ENCODE measurements at regions not wholly inside any gene's neighbourhood (a gene's known extent, or its start where the extent isn't known, plus 50 kb on each side); places are given as distances from the start of the nearest gene placed in this dataset.
"Not testable (repeated sequence)": the region's sequence is repeated elsewhere in the genome, so short reads cannot be mapped to it uniquely, and the experiment has no call there.

DNA sequence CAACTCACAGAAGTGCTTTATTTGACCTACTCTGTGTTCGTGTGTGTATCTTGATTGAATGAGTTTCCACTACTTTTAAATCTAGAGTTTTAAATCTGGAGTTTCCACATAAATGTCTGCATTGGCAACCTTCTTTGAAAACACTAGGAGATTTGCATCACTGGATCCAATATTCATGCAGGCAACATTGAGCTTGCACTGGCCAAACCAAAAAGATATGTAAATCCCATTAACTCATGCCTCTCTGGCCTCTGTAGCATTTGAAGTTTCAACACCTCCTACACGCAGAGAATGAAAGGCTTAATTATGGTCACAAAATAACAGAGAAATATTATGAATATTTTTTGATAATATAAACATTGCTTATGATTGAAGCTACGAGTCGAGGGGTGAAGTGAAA, 178.6 kb downstream of the DUSP6 start:
- no peak for DNase-seq (ENCODE audit: low read depth)
- in situ Hi-C loops (cut with HindIII; ENCODE audit: low pct_unique_long_range_greater_than_20kb, low sequenced_read_pairs) = no loop called here

DNA sequence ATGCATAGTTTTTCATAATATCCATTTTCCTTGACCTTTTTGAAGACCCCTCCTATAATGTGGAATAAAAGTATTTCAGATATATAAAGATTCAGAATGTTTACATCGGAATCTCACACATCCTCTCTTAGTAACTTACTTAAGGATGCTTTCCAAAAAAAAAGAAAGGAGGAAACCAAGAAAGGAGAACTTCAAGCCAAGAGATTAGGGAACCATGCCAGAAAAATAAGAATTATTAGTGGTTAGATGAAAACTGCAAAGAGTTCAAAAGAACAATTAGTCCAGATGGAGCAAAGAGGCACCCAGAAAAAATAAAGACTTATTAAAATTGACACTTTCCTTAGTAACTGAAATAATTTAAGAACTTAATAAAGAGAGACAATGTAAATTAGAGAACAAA, 179.2 kb downstream of the DUSP6 start:
- DNase-seq (ENCODE audit: low read depth) = no peak
- in situ Hi-C loops (cut with HindIII; ENCODE audit: low pct_unique_long_range_greater_than_20kb, low sequenced_read_pairs) = no loop called here

- in situ Hi-C loops (cut with HindIII; ENCODE audit: low pct_unique_long_range_greater_than_20kb, low sequenced_read_pairs) = no loop called here
- no peak for DNase-seq (ENCODE audit: low read depth)
These were observed 180.1 kb downstream of the DUSP6 start for GRCh38 chr12:89172224-89172623.

DNA sequence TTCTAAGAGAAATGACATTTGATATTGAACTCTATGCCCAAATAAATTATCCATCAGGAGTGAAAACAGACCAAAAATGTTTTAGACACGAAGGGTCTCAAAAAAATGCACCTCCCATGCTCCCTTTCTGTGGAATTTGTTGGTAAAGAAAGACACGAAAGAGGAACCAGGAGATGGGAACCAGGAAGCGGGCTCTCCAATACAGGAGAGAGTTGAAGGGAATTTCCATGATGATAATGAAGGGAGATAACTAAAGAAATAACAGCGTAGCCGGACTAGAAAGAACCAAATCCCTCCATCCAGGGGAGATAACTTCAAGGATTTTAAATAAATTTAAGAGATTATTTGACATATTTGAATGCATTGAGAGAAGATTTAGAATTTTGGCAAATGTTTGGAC, 183.0 kb downstream of the DUSP6 start:
- in situ Hi-C loops (cut with HindIII; ENCODE audit: low pct_unique_long_range_greater_than_20kb, low sequenced_read_pairs) = no loop called here
- DNase-seq (ENCODE audit: low read depth) = no peak

DNA sequence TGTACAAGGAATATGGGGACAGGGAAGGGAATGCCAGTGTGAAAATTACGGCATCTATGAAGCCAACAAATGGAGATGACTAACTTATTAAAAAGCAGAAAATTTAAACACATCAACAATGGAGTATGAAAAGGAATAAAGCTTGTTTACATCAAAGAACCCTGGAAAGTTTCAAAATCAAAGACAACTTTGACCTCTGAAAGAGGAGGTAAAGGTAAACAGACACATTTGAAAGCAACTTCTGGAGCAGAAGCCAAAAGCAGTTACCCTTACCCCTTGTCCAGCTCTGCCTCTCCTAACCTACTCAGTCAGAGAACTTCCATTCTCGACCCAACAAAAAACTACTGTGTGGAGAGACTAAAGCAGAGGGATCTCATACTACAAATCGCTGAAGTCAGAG, 184.3 kb downstream of the DUSP6 start:
- no peak for DNase-seq (ENCODE audit: low read depth)
- in situ Hi-C loops (cut with HindIII; ENCODE audit: low pct_unique_long_range_greater_than_20kb, low sequenced_read_pairs) = no loop called here

DNA sequence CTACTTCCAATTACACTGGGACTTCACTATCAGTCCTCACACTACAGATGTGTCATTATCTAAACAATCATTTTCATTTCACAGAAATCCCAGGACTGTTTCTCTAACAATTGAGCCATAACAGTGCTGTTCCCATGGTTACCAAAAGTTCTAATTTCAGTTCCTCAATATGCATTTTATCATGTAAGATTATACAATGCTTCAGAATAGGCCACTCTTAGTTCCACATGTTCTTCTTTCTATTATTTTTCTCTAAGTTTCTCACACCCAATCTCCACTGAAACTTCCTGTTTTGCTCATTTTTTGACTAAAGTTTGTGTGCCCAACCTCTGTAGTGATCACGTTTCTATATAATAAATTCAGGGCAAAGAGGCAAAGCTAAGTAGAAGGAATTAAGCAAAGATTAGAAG, 185.8 kb downstream of the DUSP6 start:
- in situ Hi-C loops (cut with HindIII; ENCODE audit: low pct_unique_long_range_greater_than_20kb, low sequenced_read_pairs) = no loop called here
- peak; percentile 6 for DNase-seq (ENCODE audit: low read depth)

GRCh38 chr12:89166121-89166520, 186.2 kb downstream of the DUSP6 start:
- in situ Hi-C loops (cut with HindIII; ENCODE audit: low pct_unique_long_range_greater_than_20kb, low sequenced_read_pairs) = no loop called here

DNA sequence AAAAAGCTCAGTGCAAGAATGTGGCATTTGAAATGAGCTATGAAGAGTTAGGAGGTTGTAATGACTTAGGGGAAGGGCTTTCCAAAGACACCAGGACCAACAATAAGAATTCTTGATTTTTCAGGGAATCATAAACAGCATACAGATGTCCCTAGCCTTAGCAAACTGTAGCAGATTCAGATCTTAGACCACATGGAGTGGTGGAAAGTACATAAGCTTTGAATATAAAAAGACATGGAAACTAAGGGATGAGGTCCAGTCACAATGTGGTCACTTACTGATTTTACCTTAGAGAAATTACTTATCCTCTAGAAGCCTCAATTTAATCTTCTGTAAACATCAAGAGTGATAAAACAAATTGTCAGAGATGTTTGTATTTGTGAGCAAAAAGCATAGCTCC, 186.6 kb downstream of the DUSP6 start:
- DNase-seq (ENCODE audit: low read depth) = no peak
- in situ Hi-C loops (cut with HindIII; ENCODE audit: low pct_unique_long_range_greater_than_20kb, low sequenced_read_pairs) = no loop called here

More at GRCh38 chr12:89166121-89166520, 186.2 kb downstream of the DUSP6 start:
- DNase-seq (ENCODE audit: low read depth) = no peak

- in situ Hi-C loops (cut with HindIII; ENCODE audit: low pct_unique_long_range_greater_than_20kb, low sequenced_read_pairs) = no loop called here
- no peak for DNase-seq (ENCODE audit: low read depth)
These were observed 188.4 kb downstream of the DUSP6 start for GRCh38 chr12:89163918-89164317.

- DNase-seq (ENCODE audit: low read depth) = peak; percentile 45
- in situ Hi-C loops (cut with HindIII; ENCODE audit: low pct_unique_long_range_greater_than_20kb, low sequenced_read_pairs) = no loop called here
These were observed 189.6 kb downstream of the DUSP6 start for GRCh38 chr12:89162589-89163261.

DNA sequence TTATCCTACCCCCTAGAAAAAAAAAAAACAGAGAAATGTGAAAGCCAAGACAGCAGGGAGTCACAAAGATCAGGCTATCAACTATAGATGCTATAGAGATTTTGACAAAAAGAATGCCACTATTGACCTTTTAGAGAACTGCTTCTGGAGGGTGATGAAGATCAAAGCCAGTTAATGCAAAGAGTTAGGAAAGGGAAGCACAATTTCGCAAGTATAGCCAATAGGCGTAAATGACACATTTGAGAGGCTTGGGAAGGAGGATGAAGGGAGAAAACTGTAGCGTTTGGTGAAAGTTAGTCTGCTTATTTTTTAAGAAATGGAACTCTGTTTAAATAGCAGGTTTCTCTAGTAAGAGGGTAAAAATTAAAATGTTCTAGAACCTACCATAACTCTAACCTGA, 190.7 kb downstream of the DUSP6 start:
- DNase-seq (ENCODE audit: low read depth) = no peak
- in situ Hi-C loops (cut with HindIII; ENCODE audit: low pct_unique_long_range_greater_than_20kb, low sequenced_read_pairs) = no loop called here

GRCh38 chr12:89160716-89161123, 191.6 kb downstream of the DUSP6 start:
- in situ Hi-C loops (cut with HindIII; ENCODE audit: low pct_unique_long_range_greater_than_20kb, low sequenced_read_pairs) = no loop called here
- no peak for DNase-seq (ENCODE audit: low read depth)

DNA sequence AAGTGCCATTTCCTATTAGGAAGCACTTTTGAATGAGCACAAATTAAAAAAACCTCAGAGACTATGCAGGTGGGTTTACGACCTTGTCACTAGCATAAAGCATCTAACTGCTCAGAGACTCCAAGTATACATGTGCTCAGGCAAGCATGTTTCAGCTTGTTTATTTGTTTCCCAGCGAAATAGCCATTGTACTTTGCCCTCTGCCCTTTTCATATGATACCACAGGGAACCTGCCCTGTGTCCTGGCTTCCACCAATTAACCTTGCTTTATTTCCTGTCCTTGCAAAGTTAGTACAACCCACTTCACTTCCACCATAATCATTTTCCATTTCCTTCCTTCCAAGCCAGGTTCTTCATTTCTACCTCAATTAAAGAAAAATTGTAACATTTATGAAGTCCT, 194.9 kb downstream of the DUSP6 start:
- in situ Hi-C loops (cut with HindIII; ENCODE audit: low pct_unique_long_range_greater_than_20kb, low sequenced_read_pairs) = no loop called here
- no peak for DNase-seq (ENCODE audit: low read depth)

DNA sequence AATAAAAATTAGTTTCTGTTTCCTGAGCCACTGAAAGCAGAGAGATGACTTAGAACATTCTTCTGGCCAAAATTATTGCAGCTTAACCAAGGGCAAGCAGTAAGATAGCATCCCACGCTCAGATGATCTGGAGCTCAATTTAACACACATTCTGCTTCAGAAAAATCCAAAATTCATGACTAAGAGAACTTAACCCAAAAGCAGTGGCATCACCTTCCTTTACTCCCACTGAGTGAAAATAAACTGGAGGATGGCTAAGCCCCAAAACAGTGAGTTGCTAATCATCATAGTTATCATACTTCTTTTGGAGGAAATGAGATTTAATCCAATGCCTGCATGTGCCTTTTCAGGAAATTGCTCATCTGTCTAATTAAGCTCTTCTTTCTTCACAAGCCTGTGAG, 195.4 kb downstream of the DUSP6 start:
- DNase-seq (ENCODE audit: low read depth) = no peak
- in situ Hi-C loops (cut with HindIII; ENCODE audit: low pct_unique_long_range_greater_than_20kb, low sequenced_read_pairs) = no loop called here

- in situ Hi-C loops (cut with HindIII; ENCODE audit: low pct_unique_long_range_greater_than_20kb, low sequenced_read_pairs) = no loop called here
- DNase-seq (ENCODE audit: low read depth) = no peak
These were observed 196.0 kb downstream of the DUSP6 start for GRCh38 chr12:89156340-89156739.

- no peak for DNase-seq (ENCODE audit: low read depth)
- in situ Hi-C loops (cut with HindIII; ENCODE audit: low pct_unique_long_range_greater_than_20kb, low sequenced_read_pairs) = no loop called here
These were observed 196.5 kb downstream of the DUSP6 start for GRCh38 chr12:89155826-89156225.

GRCh38 chr12:89154743-89155499, 197.4 kb downstream of the DUSP6 start:
- no peak for DNase-seq (ENCODE audit: low read depth)
- in situ Hi-C loops (cut with HindIII; ENCODE audit: low pct_unique_long_range_greater_than_20kb, low sequenced_read_pairs) = no loop called here

DNA sequence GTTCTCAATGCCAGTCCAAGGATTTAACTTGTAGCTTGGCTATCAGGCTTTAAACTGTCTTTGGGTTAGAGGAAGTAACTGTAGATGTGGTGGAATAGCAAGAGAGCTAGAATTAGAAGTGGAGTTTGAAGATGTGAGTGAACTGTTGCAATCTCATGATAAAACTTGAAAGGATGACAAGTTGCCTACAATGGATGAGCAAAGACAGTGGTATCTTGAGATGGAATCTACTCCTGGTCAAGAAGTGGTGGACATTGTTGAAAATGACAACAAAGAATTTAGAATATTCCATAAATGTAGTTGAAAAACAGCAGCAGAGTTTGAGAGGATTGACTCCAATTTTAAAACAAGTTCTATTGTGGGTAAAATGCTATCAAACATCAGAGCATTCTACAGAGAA, 199.0 kb downstream of the DUSP6 start:
- in situ Hi-C loops (cut with HindIII; ENCODE audit: low pct_unique_long_range_greater_than_20kb, low sequenced_read_pairs) = no loop called here
- DNase-seq (ENCODE audit: low read depth) = no peak

GRCh38 chr12:89151536-89151935, 200.8 kb downstream of the DUSP6 start:
- in situ Hi-C loops (cut with HindIII; ENCODE audit: low pct_unique_long_range_greater_than_20kb, low sequenced_read_pairs) = no loop called here
- no peak for DNase-seq (ENCODE audit: low read depth)

DNA sequence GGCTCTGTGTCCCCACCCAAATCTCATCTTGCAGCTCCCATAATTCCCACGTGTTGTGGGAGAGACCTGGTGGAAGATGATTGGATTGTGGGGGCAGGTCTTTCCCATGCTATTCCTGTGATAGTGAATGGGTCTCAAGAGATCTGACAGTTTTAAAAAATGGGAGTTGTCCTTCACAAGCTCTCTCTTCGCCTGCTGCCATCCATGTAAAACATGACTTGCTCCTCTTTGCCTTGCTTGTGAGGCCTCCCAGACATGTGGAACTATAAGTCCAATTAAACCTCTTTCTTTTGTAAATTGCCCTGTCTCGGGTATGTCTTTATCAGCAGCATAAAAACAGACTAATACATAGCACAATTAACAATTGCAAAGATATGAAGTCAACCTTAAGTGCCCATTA, 201.5 kb downstream of the DUSP6 start:
- DNase-seq (ENCODE audit: low read depth); in situ Hi-C loops (cut with HindIII; ENCODE audit: low pct_unique_long_range_greater_than_20kb, low sequenced_read_pairs): not testable (repeated sequence)
